ENCODE measurements at regions not wholly inside any gene's neighbourhood (a gene's known extent, or its start where the extent isn't known, plus 50 kb on each side); places are given as distances from the start of the nearest gene placed in this dataset.
"Not testable (repeated sequence)": the region's sequence is repeated elsewhere in the genome, so short reads cannot be mapped to it uniquely, and the experiment has no call there.

DNA sequence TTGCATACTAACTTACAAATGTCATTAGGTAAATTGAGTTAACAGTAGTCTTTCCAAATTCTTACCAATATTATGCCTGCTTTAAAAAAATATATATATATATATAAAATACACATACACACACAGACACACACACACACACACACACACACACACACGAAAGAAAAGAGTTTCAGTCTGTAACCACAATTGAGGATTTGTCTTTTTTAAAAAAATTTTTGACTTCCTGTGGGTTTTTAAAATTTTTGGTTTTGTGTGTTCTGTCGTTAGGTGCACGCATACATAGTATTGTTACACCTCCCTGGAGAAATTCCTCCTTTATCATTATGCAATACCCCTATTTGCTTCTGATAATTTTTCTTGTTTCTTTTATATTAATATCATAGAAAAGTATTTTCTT, 129.3 kb upstream of the LRRC61 start:
- DNase-seq (ENCODE audit: low read depth in 3 of 3), result not testable (repeated sequence)

Data from stimulated activated CD4-positive, alpha-beta T cell treated with anti-CD3 and anti-CD28 coated beads, TNF-alpha, amount 100 ng/mL, for 48 hours (primary cell).